ES-I3 (cell line): ENCODE measurements at regions not wholly inside any gene's neighbourhood (a gene's known extent, or its start where the extent isn't known, plus 50 kb on each side); places are given as distances from the start of the nearest gene placed in this dataset.
A peak's percentile ranks its signal among the peaks of the same experiment; 100 is the strongest.

Experiments used
- H3K36me3 ChIP-seq: 2 replicates; pipeline ENCODE4 v1.6.1; 2013; ENCODE audit warnings: mild to moderate bottlenecking, low read length, control low read depth, moderate library complexity; ENCODE audit not compliant: insufficient read depth
- H3K4me1 ChIP-seq: 2 replicates; pipeline ENCODE4 v1.6.1; 2013; ENCODE audit warnings: mild to moderate bottlenecking, control low read depth, low read length; ENCODE audit not compliant: insufficient read depth
- H3K9ac ChIP-seq: 2 replicates; pipeline ENCODE4 v1.6.1; 2013; ENCODE audit warnings: low read depth, mild to moderate bottlenecking, low read length, moderate library complexity
- H3K9me3 ChIP-seq: 2 replicates; pipeline ENCODE4 v1.6.1; 2013; ENCODE audit warnings: mild to moderate bottlenecking, low read length, moderate library complexity; ENCODE audit not compliant: control insufficient read depth, insufficient read depth

GRCh38 chr2:129293326-129293725, 686.1 kb upstream of the RAB6C start:
- no peaks in the 10 kb centered on the region for H3K36me3 ChIP-seq
- no peaks in the 10 kb centered on the region for H3K4me1 ChIP-seq
- H3K9ac ChIP-seq: no peak overlapping the region
- no peaks in the 10 kb centered on the region for H3K9me3 ChIP-seq

GRCh38 chr2:129296396-129296795, 683.1 kb upstream of the RAB6C start:
- no peaks in the 10 kb centered on the region for H3K4me1 ChIP-seq
- H3K9me3 ChIP-seq: no peaks in the 10 kb centered on the region
- H3K36me3 ChIP-seq: no peaks in the 10 kb centered on the region
- no peak overlapping the region for H3K9ac ChIP-seq

- Histone ChIP-seq H3K9me3 (no peaks in the 10 kb centered on the region), H3K4me1 (no peaks in the 10 kb centered on the region), H3K9ac (no peak overlapping the region), H3K36me3 (no peaks in the 10 kb centered on the region)
Measured at GRCh38 chr2:129296806-129297205, 682.7 kb upstream of the RAB6C start.

GRCh38 chr2:129297430-129297829, 682.0 kb upstream of the RAB6C start:
- no peaks in the 10 kb centered on the region for H3K4me1 ChIP-seq
- no peaks in the 10 kb centered on the region for H3K9me3 ChIP-seq
- no peaks in the 10 kb centered on the region for H3K36me3 ChIP-seq
- H3K9ac ChIP-seq: no peak overlapping the region; the same call in 1 of the 2 replicates

- H3K4me1 ChIP-seq: no peaks in the 10 kb centered on the region
- H3K36me3 ChIP-seq: no peaks in the 10 kb centered on the region
- H3K9me3 ChIP-seq: no peaks in the 10 kb centered on the region
- H3K9ac ChIP-seq: no peak overlapping the region
Measured at GRCh38 chr2:129299338-129299737, 680.1 kb upstream of the RAB6C start.

- H3K9me3 ChIP-seq: no peaks in the 10 kb centered on the region
- H3K36me3 ChIP-seq: no peaks in the 10 kb centered on the region
- H3K4me1 ChIP-seq: no peaks in the 10 kb centered on the region
- no peak overlapping the region for H3K9ac ChIP-seq
Measured at GRCh38 chr2:129299756-129300155, 679.7 kb upstream of the RAB6C start.

- no peaks in the 10 kb centered on the region for H3K4me1 ChIP-seq
- no peaks in the 10 kb centered on the region for H3K36me3 ChIP-seq
- H3K9ac ChIP-seq: no peak overlapping the region
- no peaks in the 10 kb centered on the region for H3K9me3 ChIP-seq
Measured at GRCh38 chr2:129300456-129300855, 679.0 kb upstream of the RAB6C start.

GRCh38 chr2:129301431-129301913, 678.0 kb upstream of the RAB6C start:
- H3K9ac ChIP-seq: no peak overlapping the region
- no peaks in the 10 kb centered on the region for H3K9me3 ChIP-seq
- no peaks in the 10 kb centered on the region for H3K4me1 ChIP-seq
- no peaks in the 10 kb centered on the region for H3K36me3 ChIP-seq

GRCh38 chr2:129302106-129302505, 677.4 kb upstream of the RAB6C start:
- no peaks in the 10 kb centered on the region for H3K4me1 ChIP-seq
- H3K36me3 ChIP-seq: no peaks in the 10 kb centered on the region
- H3K9me3 ChIP-seq: no peaks in the 10 kb centered on the region
- no peak overlapping the region for H3K9ac ChIP-seq

GRCh38 chr2:129302561-129303183, 676.8 kb upstream of the RAB6C start:
- no peaks in the 10 kb centered on the region for H3K36me3 ChIP-seq
- no peak overlapping the region for H3K9ac ChIP-seq
- no peaks in the 10 kb centered on the region for H3K4me1 ChIP-seq

GRCh38 chr2:129314120-129314519, 665.3 kb upstream of the RAB6C start:
- H3K4me1 ChIP-seq: no peaks in the 10 kb centered on the region
- no peaks in the 10 kb centered on the region for H3K36me3 ChIP-seq
- H3K9ac ChIP-seq: no peak overlapping the region
- no peaks in the 10 kb centered on the region for H3K9me3 ChIP-seq

More at GRCh38 chr2:129302561-129303183, 676.8 kb upstream of the RAB6C start:
- H3K9me3 ChIP-seq: no peaks in the 10 kb centered on the region

- H3K4me1 ChIP-seq: no peaks in the 10 kb centered on the region
- H3K36me3 ChIP-seq: no peaks in the 10 kb centered on the region
- H3K9me3 ChIP-seq: no peaks in the 10 kb centered on the region
- H3K9ac ChIP-seq: peak overlapping the region; percentile 38; the same call in 1 of the 2 replicates
Measured at GRCh38 chr2:129318581-129319421, 660.7 kb upstream of the RAB6C start.

GRCh38 chr2:129319422-129319717, 660.1 kb upstream of the RAB6C start:
- Histone ChIP-seq H3K9me3 (no peaks in the 10 kb centered on the region), H3K36me3 (no peaks in the 10 kb centered on the region), H3K9ac (peak overlapping the region; percentile 38; the same call in 1 of the 2 replicates), H3K4me1 (no peaks in the 10 kb centered on the region)

GRCh38 chr2:129320288-129320687, 659.2 kb upstream of the RAB6C start:
- Histone ChIP-seq H3K4me1 (no peaks in the 10 kb centered on the region), H3K36me3 (no peaks in the 10 kb centered on the region), H3K9me3 (no peaks in the 10 kb centered on the region), H3K9ac (no peak overlapping the region)

GRCh38 chr2:129324349-129324748, 655.1 kb upstream of the RAB6C start:
- H3K9ac ChIP-seq: no peak overlapping the region
- no peaks in the 10 kb centered on the region for H3K9me3 ChIP-seq
- no peaks in the 10 kb centered on the region for H3K36me3 ChIP-seq

More at GRCh38 chr2:129324349-129324748, 655.1 kb upstream of the RAB6C start:
- H3K4me1 ChIP-seq: no peaks in the 10 kb centered on the region
